Inflammatory macrophage (primary cell): ENCODE measurements at regions not wholly inside any gene's neighbourhood (a gene's known extent, or its start where the extent isn't known, plus 50 kb on each side); places are given as distances from the start of the nearest gene placed in this dataset.
"Not testable (repeated sequence)": the region's sequence is repeated elsewhere in the genome, so short reads cannot be mapped to it uniquely, and the experiment has no call there.

Source experiments
- DNase-seq, 2 donors: peaks; one replicate each; pipeline ENCODE4 v3.0.0-alpha.2; 2020 to 2022

GRCh38 chr21:6561168-6561567 lies 3960.2 kb upstream of the TPTE start:
- DNase-seq, result not testable (repeated sequence)

GRCh38 chr21:6561578-6561977 lies 3959.8 kb upstream of the TPTE start:
- not testable (repeated sequence) for DNase-seq

GRCh38 chr21:6564543-6565166 lies 3956.7 kb upstream of the TPTE start:
- not testable (repeated sequence) for DNase-seq

DNA sequence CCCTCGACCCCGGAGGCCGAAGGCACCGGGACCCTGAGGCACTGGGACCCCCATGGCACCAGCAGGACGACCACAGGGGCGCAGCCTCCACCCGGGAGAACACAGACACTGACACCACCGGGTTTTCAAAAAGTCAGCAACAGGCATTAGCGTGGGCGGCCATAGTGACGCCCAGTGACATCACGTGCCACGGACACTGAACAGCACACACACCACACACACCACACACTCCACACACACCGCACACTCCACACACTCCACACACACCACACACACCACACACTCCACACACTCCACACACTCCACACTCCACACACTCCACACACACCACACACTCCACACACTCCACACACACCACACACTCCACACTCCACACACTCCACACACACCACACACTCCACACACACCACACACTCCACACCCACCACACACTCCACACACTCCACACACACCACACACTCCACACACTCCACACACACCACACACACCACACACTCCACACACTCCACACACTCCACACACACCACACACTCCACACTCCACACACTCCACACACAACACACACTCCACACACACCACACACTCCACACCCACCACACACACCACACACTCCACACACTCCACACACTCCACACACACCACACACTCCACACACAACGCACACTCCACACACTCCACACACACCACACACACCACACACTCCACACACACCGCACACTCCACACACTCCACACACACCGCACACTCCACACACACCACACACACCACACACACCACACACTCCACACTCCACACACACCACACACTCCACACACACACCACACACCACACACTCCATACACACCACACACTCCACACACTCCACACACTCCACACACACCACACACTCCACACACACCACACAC lies 3955.9 kb upstream of the TPTE start:
- peak; percentile 11 to 48 for DNase-seq

- not testable (repeated sequence) for DNase-seq
Measured at GRCh38 chr21:6567542-6567941, 3953.8 kb upstream of the TPTE start.

DNA sequence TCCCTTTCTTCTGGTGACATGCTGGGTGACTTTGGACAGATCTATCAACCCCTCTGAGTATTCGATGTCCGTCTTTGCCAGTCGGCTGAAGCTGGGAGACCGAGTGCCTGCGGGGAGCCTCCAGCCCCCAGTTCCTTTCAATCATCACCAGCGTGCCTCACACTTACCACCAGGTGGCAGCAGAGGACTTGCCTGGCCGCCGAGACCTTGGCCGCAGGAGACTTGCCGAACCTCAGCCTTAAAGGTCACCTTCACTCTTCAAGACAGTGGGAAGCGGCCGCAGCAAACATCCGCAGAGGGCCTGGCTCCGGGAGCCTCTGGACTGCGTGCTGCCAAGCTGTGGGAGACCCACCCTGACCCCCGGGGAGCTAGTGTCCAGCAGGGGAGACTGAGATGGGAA lies 3952.2 kb upstream of the TPTE start:
- not testable (repeated sequence) for DNase-seq

- not testable (repeated sequence) for DNase-seq
Measured at GRCh38 chr21:6569587-6570392, 3951.6 kb upstream of the TPTE start.

DNA sequence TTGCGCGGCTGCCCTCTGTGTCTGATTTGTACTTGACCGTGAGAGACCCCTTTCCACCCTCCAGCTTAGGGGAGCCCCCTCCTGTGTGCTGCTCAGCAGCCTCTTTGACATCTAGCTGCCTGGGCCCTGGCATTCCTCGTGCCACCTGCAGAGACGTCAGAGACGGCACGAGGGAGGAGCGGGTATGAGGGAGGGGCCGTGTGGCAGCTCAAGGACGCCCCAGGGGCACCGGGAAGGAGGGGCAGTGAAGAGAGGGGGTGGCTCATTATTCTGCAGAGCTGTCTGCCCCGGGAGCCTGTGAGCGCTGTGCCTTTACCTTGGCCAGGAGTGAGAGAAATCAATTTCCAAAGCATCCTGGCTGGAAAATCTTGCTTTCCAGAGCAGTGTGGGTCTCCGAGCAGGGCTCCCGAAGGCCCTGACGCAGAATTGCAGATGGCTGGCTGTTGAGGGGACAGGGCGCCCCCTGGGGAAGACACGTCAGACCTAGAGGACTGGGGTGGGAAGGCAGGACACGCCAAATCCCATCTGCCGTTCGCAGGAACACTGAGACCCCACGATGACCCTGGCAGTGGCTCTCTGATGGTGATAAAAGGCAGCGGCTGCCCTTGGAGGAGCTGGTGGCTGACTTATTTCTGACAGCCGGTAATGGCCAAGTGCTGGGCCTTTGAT lies 3950.5 kb upstream of the TPTE start:
- not testable (repeated sequence) for DNase-seq

GRCh38 chr21:6573576-6573975 lies 3947.8 kb upstream of the TPTE start:
- not testable (repeated sequence) for DNase-seq

DNA sequence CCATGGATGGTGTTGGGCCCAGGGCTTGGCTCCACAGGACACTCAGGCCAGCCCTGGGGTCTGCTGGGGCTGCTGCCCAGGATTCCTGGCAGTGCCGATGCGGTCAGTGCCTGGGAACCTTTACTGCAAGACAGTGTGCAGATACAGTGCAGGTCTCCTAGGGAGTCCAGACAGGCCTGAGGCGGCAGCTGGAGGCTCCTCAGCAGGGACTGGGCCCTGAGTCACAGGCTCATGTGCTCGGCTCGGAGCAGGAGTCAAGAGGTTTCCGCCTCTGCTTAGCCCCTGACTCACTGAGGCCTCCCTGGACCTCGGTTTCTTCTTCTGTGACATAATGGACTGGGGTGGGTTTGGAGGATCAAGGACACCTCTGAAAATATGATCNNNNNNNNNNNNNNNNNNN lies 3941.6 kb upstream of the TPTE start:
- DNase-seq, result not testable (repeated sequence)
